ENCODE measurements at regions not wholly inside any gene's neighbourhood (a gene's known extent, or its start where the extent isn't known, plus 50 kb on each side); places are given as distances from the start of the nearest gene placed in this dataset.

DNA sequence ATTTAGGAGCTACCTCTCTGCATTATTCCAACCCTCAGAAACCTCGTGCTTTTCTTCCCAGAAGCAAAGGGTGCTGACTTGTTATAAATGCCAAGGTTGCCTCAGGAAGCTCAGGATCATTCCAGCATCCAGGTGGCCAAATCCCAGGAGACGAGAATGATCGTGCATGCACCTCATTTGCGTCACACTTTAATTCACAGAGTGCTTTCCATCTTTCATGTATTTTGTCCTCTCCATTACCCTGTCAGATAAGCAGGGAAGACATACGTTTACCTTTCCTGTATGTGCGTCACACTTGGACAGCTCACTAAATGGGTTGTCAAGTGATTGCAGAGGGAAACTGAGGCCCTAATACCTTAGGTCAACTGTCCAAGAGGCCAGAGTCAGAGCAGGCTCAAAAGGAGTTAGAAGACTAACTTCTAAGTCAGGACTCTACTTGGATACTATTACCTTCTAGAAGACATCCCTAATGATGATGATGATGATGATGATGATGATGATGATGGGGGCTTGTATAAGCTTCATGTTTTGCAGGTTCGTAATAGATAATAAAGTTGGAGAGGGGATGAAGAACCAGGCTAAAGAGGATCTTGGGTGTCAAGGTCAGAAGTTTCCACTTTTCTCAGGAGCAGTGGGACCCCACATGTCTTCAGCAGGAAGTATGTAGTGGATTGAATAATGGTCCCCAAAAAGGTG, 150.6 kb upstream of the TNRC6C start:
- peaks cover 0 to 4% (median 0%) of the 10 kb centered on the region in 7 donors for H3K9me3 Mint-ChIP-seq
- H3K36me3 Mint-ChIP-seq, result no peaks in the 10 kb centered on the region
- no peak overlapping the region for H3K4me3 Mint-ChIP-seq
- Histone ChIP-seq H3K36me3 (ENCODE audit: control insufficient read depth, insufficient read depth, low read length) (no peaks in the 10 kb centered on the region), H3K4me1 (ENCODE audit: control insufficient read depth, insufficient read depth, low read length, poor library complexity, severe bottlenecking) (no peaks in the 10 kb centered on the region), H3K4me3 (ENCODE audit: low read depth, low read length) (no peak overlapping the region), H3K9me3 (ENCODE audit: control insufficient read depth in 2 of 2, low read length in 2 of 2) (no peaks in the 10 kb centered on the region), H3K27ac (ENCODE audit: insufficient read depth, low read length, poor library complexity, severe bottlenecking) (no peak overlapping the region), H3K27me3 (ENCODE audit: control insufficient read depth, insufficient read depth, low read length) (no peaks in the 10 kb centered on the region)
- H3K27ac Mint-ChIP-seq, result no peak overlapping the region
- ATAC-seq (ENCODE audit: low read depth in 2 of 2) (no peak), DNase-seq (no peak)
- H3K4me1 Mint-ChIP-seq, result peaks cover 0 to 3% (median 1%) of the 10 kb centered on the region in 4 donors
- peaks cover 10% of the 10 kb centered on the region for H3K27me3 Mint-ChIP-seq

DNA sequence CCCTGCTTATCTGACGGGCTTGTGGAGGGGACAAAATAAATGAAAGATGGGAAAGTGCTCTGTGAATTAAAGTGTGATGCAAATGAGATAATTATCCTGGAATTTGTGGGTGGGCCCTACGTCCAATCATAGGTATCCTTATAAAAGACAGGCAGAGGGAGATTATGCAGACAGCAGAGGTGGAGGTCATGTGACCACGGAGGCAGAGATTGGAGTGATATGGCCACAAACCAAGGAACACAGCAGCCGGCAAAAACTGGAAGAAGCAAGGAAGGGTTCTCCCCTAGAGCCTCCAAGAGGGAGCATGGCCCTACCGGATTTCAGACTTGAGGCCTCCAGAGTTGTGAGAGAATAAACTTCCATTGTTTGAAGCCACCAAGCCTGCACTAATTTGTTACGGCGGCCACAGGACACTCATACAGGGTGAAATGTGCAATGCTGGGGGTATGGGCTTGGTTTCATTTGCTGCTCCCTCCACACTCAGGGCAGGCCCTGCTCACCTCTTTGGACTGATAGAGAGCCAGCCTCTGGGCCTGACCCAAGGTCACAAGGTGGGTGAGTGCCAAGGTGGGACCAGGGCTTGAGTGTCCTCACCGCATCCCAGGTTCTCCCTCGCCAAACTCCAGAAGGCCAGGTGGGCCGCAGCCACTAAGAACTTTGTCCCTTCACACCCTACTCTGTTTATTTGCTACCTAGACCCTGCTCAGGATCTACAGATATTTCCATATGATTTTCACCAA, 149.6 kb upstream of the TNRC6C start:
- peaks cover 0 to 3% (median 1%) of the 10 kb centered on the region in 4 donors for H3K4me1 Mint-ChIP-seq
- H3K4me3 Mint-ChIP-seq, result no peak overlapping the region
- Histone ChIP-seq H3K4me1 (ENCODE audit: control insufficient read depth, insufficient read depth, low read length, poor library complexity, severe bottlenecking) (no peaks in the 10 kb centered on the region), H3K9me3 (ENCODE audit: control insufficient read depth in 2 of 2, low read length in 2 of 2) (no peaks in the 10 kb centered on the region), H3K27ac (ENCODE audit: insufficient read depth, low read length, poor library complexity, severe bottlenecking) (no peak overlapping the region), H3K36me3 (ENCODE audit: control insufficient read depth, insufficient read depth, low read length) (no peaks in the 10 kb centered on the region), H3K27me3 (ENCODE audit: control insufficient read depth, insufficient read depth, low read length) (no peaks in the 10 kb centered on the region), H3K4me3 (ENCODE audit: low read depth, low read length) (no peak overlapping the region)
- peaks cover 8% of the 10 kb centered on the region for H3K27me3 Mint-ChIP-seq
- no peak for DNase-seq
- peaks cover 0 to 4% (median 0%) of the 10 kb centered on the region in 7 donors for H3K9me3 Mint-ChIP-seq
- ATAC-seq (ENCODE audit: low read depth in 2 of 2), result no peak
- H3K27ac Mint-ChIP-seq, result peak overlapping the region in 1 of 3 donors; percentile 7
- no peaks in the 10 kb centered on the region for H3K36me3 Mint-ChIP-seq

DNA sequence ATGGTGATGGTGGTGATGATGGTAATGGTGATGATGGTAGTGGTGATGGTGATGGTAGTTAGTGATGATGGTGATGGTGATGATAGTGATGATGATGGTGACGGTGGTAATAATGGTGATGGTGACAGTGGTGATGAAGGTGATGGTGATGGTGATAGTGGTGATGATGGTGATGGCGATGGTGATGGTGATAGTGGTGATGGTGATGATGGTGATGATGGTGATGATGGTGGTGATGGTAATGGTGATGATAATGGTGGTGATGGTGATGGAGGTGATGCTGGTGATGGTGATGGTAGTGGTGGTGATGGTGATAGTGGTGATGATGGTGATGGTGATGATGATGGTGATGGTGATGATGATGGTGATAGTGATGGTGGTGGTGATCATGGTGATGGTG, 148.7 kb upstream of the TNRC6C start:
- no peak for ATAC-seq (ENCODE audit: low read depth in 2 of 2)

DNA sequence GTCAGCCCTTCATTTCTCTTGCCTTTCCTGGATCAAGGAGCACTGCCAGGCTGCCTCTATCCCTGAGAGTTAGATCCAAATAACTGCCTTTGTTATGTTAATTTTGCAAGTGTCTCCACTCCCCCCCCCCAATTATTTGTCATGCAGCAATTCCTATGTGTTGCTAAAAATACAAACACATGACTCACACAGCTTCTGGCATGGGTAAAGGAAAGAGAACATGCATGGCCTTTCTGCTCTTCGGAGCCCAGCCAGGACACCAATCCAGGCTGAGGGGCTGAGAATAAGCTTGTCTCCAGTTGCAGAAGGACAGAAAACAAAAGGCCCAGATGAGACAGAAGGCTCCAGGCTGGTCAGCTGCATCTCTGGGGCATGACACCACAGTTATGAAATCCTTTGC, 148.0 kb upstream of the TNRC6C start:
- Mint-ChIP-seq H3K27ac (no peak overlapping the region), H3K4me3 (no peak overlapping the region), H3K27me3 (no peaks in the 10 kb centered on the region), H3K9me3 (peaks cover 0 to 4% (median 0%) of the 10 kb centered on the region in 7 donors), H3K36me3 (no peaks in the 10 kb centered on the region), H3K4me1 (peaks cover 0 to 2% (median 0%) of the 10 kb centered on the region in 4 donors)
- ATAC-seq (ENCODE audit: low read depth in 2 of 2), result no peak
- Histone ChIP-seq H3K27ac (ENCODE audit: insufficient read depth, low read length, poor library complexity, severe bottlenecking) (no peak overlapping the region), H3K36me3 (ENCODE audit: control insufficient read depth, insufficient read depth, low read length) (no peaks in the 10 kb centered on the region), H3K4me1 (ENCODE audit: control insufficient read depth, insufficient read depth, low read length, poor library complexity, severe bottlenecking) (no peaks in the 10 kb centered on the region), H3K27me3 (ENCODE audit: control insufficient read depth, insufficient read depth, low read length) (no peaks in the 10 kb centered on the region), H3K4me3 (ENCODE audit: low read depth, low read length) (no peak overlapping the region), H3K9me3 (ENCODE audit: control insufficient read depth in 2 of 2, low read length in 2 of 2) (no peaks in the 10 kb centered on the region)
- DNase-seq, result no peak

More for the DNA sequence above, 148.7 kb upstream of the TNRC6C start:
- Histone ChIP-seq H3K27ac (ENCODE audit: insufficient read depth, low read length, poor library complexity, severe bottlenecking) (no peak overlapping the region), H3K36me3 (ENCODE audit: control insufficient read depth, insufficient read depth, low read length) (no peaks in the 10 kb centered on the region), H3K4me1 (ENCODE audit: control insufficient read depth, insufficient read depth, low read length, poor library complexity, severe bottlenecking) (no peaks in the 10 kb centered on the region), H3K27me3 (ENCODE audit: control insufficient read depth, insufficient read depth, low read length) (no peaks in the 10 kb centered on the region), H3K4me3 (ENCODE audit: low read depth, low read length) (no peak overlapping the region), H3K9me3 (ENCODE audit: control insufficient read depth in 2 of 2, low read length in 2 of 2) (no peaks in the 10 kb centered on the region)
- Mint-ChIP-seq H3K4me3 (no peak overlapping the region), H3K27me3 (peaks cover under 1% of the 10 kb centered on the region), H3K27ac (no peak overlapping the region), H3K9me3 (peaks cover 0 to 4% (median 0%) of the 10 kb centered on the region in 7 donors), H3K36me3 (no peaks in the 10 kb centered on the region), H3K4me1 (peaks cover 0 to 2% (median 0%) of the 10 kb centered on the region in 4 donors)
- DNase-seq, result no peak

DNA sequence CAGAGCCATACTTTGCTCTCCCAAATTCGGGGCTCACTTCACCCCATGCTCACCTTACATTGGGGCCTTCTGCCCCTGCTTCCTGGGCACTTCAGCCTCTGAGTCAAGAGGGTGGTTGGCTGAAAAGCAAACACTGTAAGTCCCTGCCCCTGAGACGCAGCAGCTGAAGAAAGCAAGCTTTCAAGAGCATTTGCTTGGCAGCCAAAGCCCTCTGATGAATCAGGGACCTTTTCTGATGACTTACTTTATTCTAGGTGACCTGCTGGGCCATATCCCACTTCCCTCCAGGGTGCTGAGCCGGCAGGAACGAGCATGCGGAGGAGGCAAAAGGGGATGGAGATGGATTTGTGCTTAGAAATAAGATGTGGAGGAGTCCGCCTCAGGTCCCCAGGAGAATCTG, 147.0 kb upstream of the TNRC6C start:
- Mint-ChIP-seq H3K27ac (no peak overlapping the region), H3K4me1 (peaks cover 0 to 2% (median 0%) of the 10 kb centered on the region in 4 donors)

DNA sequence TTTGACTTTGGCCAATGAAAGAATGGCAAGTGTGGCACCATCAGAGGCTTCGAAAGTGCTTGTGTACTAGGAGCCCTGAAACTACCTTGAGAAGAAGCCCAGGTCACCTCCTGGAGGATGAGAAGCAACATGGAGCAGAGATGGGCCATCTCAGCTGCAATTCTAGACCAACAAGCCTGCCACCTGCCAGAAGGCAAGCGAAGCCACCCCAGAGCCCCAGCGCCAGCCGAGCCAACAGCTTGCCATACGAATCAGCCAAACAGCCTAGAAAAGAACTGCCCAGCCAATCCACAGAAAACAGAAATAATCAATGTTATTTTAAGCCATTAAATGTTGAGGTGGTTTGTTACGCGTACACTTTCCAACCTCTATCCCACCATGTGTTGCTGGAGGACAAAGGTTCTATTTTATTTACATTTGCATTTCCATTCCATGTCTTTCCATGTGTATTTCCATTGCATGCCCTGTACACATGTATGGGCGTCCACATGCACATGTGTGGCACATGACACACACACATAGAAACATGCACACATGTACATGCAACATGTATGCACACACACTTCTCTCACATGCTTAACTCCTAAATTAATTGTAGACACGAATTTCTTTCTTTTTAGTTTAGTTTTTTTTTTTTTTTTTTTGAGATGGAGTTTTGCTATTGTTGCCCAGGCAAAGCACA, 144.3 kb upstream of the TNRC6C start:
- peaks cover 0 to 4% (median 0%) of the 10 kb centered on the region in 4 donors for H3K4me1 Mint-ChIP-seq
- Histone ChIP-seq H3K27ac (ENCODE audit: insufficient read depth, low read length, poor library complexity, severe bottlenecking) (no peak overlapping the region), H3K9me3 (ENCODE audit: control insufficient read depth in 2 of 2, low read length in 2 of 2) (no peaks in the 10 kb centered on the region), H3K36me3 (ENCODE audit: control insufficient read depth, insufficient read depth, low read length) (no peaks in the 10 kb centered on the region), H3K4me1 (ENCODE audit: control insufficient read depth, insufficient read depth, low read length, poor library complexity, severe bottlenecking) (no peaks in the 10 kb centered on the region), H3K27me3 (ENCODE audit: control insufficient read depth, insufficient read depth, low read length) (no peaks in the 10 kb centered on the region), H3K4me3 (ENCODE audit: low read depth, low read length) (no peak overlapping the region)
- peak overlapping the region in 1 of 3 donors; percentile 35 for H3K27ac Mint-ChIP-seq
- DNase-seq (no peak), ATAC-seq (ENCODE audit: low read depth in 2 of 2) (no peak)
- H3K4me3 Mint-ChIP-seq, result no peak overlapping the region
- peaks cover 5% of the 10 kb centered on the region for H3K27me3 Mint-ChIP-seq
- no peaks in the 10 kb centered on the region for H3K36me3 Mint-ChIP-seq
- no peaks in the 10 kb centered on the region for H3K9me3 Mint-ChIP-seq

More for the DNA sequence above, 147.0 kb upstream of the TNRC6C start:
- no peak overlapping the region for H3K4me3 Mint-ChIP-seq
- Histone ChIP-seq H3K36me3 (ENCODE audit: control insufficient read depth, insufficient read depth, low read length) (no peaks in the 10 kb centered on the region), H3K4me1 (ENCODE audit: control insufficient read depth, insufficient read depth, low read length, poor library complexity, severe bottlenecking) (no peaks in the 10 kb centered on the region), H3K4me3 (ENCODE audit: low read depth, low read length) (no peak overlapping the region), H3K9me3 (ENCODE audit: control insufficient read depth in 2 of 2, low read length in 2 of 2) (no peaks in the 10 kb centered on the region), H3K27ac (ENCODE audit: insufficient read depth, low read length, poor library complexity, severe bottlenecking) (no peak overlapping the region), H3K27me3 (ENCODE audit: control insufficient read depth, insufficient read depth, low read length) (no peaks in the 10 kb centered on the region)
- H3K36me3 Mint-ChIP-seq, result no peaks in the 10 kb centered on the region
- peaks cover 0 to 2% (median 0%) of the 10 kb centered on the region in 7 donors for H3K9me3 Mint-ChIP-seq
- DNase-seq (no peak), ATAC-seq (ENCODE audit: low read depth in 2 of 2) (no peak)
- H3K27me3 Mint-ChIP-seq, result no peaks in the 10 kb centered on the region

DNA sequence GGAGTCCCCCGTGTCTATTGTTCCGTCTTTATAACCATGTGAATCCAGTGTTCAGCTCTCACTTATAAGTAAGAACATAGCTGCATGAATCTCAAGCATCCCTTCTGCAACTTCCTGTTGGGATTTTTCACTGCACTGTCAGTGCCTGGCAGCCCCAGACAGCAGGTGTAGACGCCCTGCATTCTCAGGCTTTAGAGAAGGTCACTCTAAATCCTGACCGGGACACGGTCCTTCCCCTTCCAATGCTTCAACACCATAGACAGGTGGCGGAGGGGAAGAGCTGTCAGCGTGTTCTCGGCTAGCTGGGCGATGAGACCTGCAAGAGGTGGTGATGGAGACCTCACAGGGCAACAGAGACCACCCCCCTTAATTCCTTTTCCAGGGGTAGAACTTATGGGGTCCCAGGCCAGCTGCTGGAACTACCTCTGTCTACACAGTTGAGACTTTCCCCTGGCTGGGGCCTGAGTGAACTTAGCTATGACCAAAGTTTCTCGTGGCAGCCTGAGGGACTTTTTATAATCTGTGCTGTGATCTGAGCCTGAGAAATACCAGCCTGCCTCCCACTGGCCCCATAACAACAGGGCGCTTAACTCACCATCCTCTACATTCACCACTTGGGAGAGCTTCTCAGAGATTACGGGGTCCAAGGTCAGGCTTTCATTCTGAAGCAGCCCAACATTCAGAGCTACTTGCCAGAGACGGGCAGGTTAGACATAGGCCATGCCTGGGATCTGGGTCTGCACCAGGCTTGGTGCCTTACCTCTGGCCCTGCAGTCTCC, 143.2 kb upstream of the TNRC6C start:
- no peaks in the 10 kb centered on the region for H3K27me3 ChIP-seq (ENCODE audit: control insufficient read depth, insufficient read depth, low read length)
- no peak for ATAC-seq (ENCODE audit: low read depth in 2 of 2)
- no peak overlapping the region for H3K4me3 Mint-ChIP-seq
- H3K4me1 ChIP-seq (ENCODE audit: control insufficient read depth, insufficient read depth, low read length, poor library complexity, severe bottlenecking), result no peaks in the 10 kb centered on the region
- no peaks in the 10 kb centered on the region for H3K9me3 Mint-ChIP-seq
- no peak for DNase-seq
- H3K4me1 Mint-ChIP-seq, result peaks cover 0 to 4% (median under 1%) of the 10 kb centered on the region in 4 donors
- peaks cover 5% of the 10 kb centered on the region for H3K27me3 Mint-ChIP-seq
- H3K36me3 ChIP-seq (ENCODE audit: control insufficient read depth, insufficient read depth, low read length), result no peaks in the 10 kb centered on the region
- no peak overlapping the region for H3K27ac Mint-ChIP-seq
- no peak overlapping the region for H3K27ac ChIP-seq (ENCODE audit: insufficient read depth, low read length, poor library complexity, severe bottlenecking)
- H3K36me3 Mint-ChIP-seq, result no peaks in the 10 kb centered on the region
- H3K4me3 ChIP-seq (ENCODE audit: low read depth, low read length), result no peak overlapping the region
- no peaks in the 10 kb centered on the region for H3K9me3 ChIP-seq (ENCODE audit: control insufficient read depth in 2 of 2, low read length in 2 of 2)
